ENCODE measurements at regions not wholly inside any gene's neighbourhood (a gene's known extent, or its start where the extent isn't known, plus 50 kb on each side); places are given as distances from the start of the nearest gene placed in this dataset.

- DNase-seq (ENCODE audit: low spot score) = no peak
- WGBS = 82% methylated on average over 5 of the region's 5 CpGs
- H3K4me1 ChIP-seq (ENCODE audit: control insufficient read depth in 4 of 4, insufficient read depth in 4 of 4, low read length in 3 of 4) = no peaks in the 10 kb centered on the region
- H3K4me3 ChIP-seq (ENCODE audit: low read depth in 1 of 3, low read length in 3 of 3) = no peak overlapping the region
- TF ChIP-seq RXRA (IDR thresholded peaks at IDR 0.05) (no peak), FOXA1 (IDR thresholded peaks at IDR 0.05) (no peak), RAD21 (IDR thresholded peaks at IDR 0.05) (no peak), GABPA (IDR thresholded peaks at IDR 0.05 in 1 of 2, conservative IDR thresholded peaks at IDR 0.05 in 1 of 2) (no peak), ZBTB33 (IDR thresholded peaks at IDR 0.05) (no peak), JUND (IDR thresholded peaks at IDR 0.05) (no peak), FOXA2 (IDR thresholded peaks at IDR 0.05) (no peak), EGR1 (IDR thresholded peaks at IDR 0.05; ENCODE audit: low read depth in 2 of 2) (no peak), TAF1 (conservative IDR thresholded peaks at IDR 0.05) (no peak), SP1 (IDR thresholded peaks at IDR 0.05) (no peak), HNF4A (conservative IDR thresholded peaks at IDR 0.05) (no peak), NR2F2 (IDR thresholded peaks at IDR 0.05) (no peak), YY1 (IDR thresholded peaks at IDR 0.05) (no peak), HNF4G (IDR thresholded peaks at IDR 0.05) (no peak)
- TF ChIP-seq, protein P1, sequence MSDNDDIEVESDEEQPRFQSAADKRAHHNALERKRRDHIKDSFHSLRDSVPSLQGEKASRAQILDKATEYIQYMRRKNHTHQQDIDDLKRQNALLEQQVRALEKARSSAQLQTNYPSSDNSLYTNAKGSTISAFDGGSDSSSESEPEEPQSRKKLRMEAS (IDR thresholded peaks at IDR 0.05) = no peak
- TF ChIP-seq, protein P2, sequence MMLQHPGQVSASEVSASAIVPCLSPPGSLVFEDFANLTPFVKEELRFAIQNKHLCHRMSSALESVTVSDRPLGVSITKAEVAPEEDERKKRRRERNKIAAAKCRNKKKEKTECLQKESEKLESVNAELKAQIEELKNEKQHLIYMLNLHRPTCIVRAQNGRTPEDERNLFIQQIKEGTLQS (IDR thresholded peaks at IDR 0.05) = no peak
- TF ChIP-seq, protein P3, sequence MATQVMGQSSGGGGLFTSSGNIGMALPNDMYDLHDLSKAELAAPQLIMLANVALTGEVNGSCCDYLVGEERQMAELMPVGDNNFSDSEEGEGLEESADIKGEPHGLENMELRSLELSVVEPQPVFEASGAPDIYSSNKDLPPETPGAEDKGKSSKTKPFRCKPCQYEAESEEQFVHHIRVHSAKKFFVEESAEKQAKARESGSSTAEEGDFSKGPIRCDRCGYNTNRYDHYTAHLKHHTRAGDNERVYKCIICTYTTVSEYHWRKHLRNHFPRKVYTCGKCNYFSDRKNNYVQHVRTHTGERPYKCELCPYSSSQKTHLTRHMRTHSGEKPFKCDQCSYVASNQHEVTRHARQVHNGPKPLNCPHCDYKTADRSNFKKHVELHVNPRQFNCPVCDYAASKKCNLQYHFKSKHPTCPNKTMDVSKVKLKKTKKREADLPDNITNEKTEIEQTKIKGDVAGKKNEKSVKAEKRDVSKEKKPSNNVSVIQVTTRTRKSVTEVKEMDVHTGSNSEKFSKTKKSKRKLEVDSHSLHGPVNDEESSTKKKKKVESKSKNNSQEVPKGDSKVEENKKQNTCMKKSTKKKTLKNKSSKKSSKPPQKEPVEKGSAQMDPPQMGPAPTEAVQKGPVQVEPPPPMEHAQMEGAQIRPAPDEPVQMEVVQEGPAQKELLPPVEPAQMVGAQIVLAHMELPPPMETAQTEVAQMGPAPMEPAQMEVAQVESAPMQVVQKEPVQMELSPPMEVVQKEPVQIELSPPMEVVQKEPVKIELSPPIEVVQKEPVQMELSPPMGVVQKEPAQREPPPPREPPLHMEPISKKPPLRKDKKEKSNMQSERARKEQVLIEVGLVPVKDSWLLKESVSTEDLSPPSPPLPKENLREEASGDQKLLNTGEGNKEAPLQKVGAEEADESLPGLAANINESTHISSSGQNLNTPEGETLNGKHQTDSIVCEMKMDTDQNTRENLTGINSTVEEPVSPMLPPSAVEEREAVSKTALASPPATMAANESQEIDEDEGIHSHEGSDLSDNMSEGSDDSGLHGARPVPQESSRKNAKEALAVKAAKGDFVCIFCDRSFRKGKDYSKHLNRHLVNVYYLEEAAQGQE (IDR thresholded peaks at IDR 0.05) = no peak
- TF ChIP-seq, protein P4, sequence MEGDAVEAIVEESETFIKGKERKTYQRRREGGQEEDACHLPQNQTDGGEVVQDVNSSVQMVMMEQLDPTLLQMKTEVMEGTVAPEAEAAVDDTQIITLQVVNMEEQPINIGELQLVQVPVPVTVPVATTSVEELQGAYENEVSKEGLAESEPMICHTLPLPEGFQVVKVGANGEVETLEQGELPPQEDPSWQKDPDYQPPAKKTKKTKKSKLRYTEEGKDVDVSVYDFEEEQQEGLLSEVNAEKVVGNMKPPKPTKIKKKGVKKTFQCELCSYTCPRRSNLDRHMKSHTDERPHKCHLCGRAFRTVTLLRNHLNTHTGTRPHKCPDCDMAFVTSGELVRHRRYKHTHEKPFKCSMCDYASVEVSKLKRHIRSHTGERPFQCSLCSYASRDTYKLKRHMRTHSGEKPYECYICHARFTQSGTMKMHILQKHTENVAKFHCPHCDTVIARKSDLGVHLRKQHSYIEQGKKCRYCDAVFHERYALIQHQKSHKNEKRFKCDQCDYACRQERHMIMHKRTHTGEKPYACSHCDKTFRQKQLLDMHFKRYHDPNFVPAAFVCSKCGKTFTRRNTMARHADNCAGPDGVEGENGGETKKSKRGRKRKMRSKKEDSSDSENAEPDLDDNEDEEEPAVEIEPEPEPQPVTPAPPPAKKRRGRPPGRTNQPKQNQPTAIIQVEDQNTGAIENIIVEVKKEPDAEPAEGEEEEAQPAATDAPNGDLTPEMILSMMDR (IDR thresholded peaks at IDR 0.05; ENCODE audit: low read depth, low read length, missing input control) = no peak
- H3K9ac ChIP-seq (ENCODE audit: low read depth in 1 of 2, low read length in 2 of 2) = no peak overlapping the region
- H3K27me3 ChIP-seq (ENCODE audit: control insufficient read depth in 4 of 4, insufficient read depth in 4 of 4, low read length in 3 of 4) = peaks cover 0 to 3% (median 0%) of the 10 kb centered on the region in 4 donors
- no peaks in the 10 kb centered on the region for H3K9me3 ChIP-seq (ENCODE audit: control insufficient read depth in 4 of 4, low read length in 3 of 4)
- no peak overlapping the region for H3K27ac ChIP-seq (ENCODE audit: low read depth in 1 of 2, low read length in 2 of 2)
- no peaks in the 10 kb centered on the region for H3K36me3 ChIP-seq (ENCODE audit: control insufficient read depth in 4 of 4, insufficient read depth in 3 of 4, low read depth in 1 of 4, low read length in 3 of 4)
Measured at GRCh38 chr17:33671491-33671890, 378.4 kb upstream of the ASIC2 start.

Data from liver (tissue), 8 donors.